Vagina (tissue), 2 donors: ENCODE measurements at regions not wholly inside any gene's neighbourhood (a gene's known extent, or its start where the extent isn't known, plus 50 kb on each side); places are given as distances from the start of the nearest gene placed in this dataset.

Source experiments
- DNase-seq, 2 donors: peaks; one replicate each; pipeline ENCODE4 v3.0.0-alpha.2; 2017; ENCODE audit errors: extremely low spot score in 2 of 2
- H3K27ac ChIP-seq: fragments of 200-600 bp; sonication (generic); one replicate; pipeline ENCODE4 v1.5.1; 2019
- H3K27me3 ChIP-seq: fragments of 200-600 bp; sonication (generic); one replicate; pipeline ENCODE4 v1.5.1; 2019
- H3K36me3 ChIP-seq, 2 donors: fragments of 200-600 bp; sonication (generic); one replicate each; pipeline ENCODE4 v1.5.1; 2017 to 2019
- H3K4me1 ChIP-seq: fragments of 200-600 bp; sonication (generic); one replicate; pipeline ENCODE4 v1.5.1; 2019
- H3K4me3 ChIP-seq, 2 donors: fragments of 200-600 bp; sonication (generic); 1 replicate in 1 of 2; 2 replicates in 1 of 2; pipeline ENCODE4 v1.5.1; 2016 to 2019
- H3K9me3 ChIP-seq: fragments of 200-600 bp; sonication (generic); one replicate; pipeline ENCODE4 v1.5.1; 2019
- CTCF ChIP-seq, 3 experiments: fragments of 450-650 bp in 2 of 3; fragments of 200-600 bp in 1 of 3; sonication (generic) in 1 of 3; IDR thresholded peaks; one replicate each; pipeline ENCODE4 v1.5.1; 2017 to 2019; ENCODE audit warnings: antibody characterized with exemption in 3 of 3, mild to moderate bottlenecking in 2 of 3, moderate library complexity in 2 of 3
- POLR2A ChIP-seq, 2 donors: fragments of 450-650 bp; IDR thresholded peaks; one replicate each; pipeline ENCODE4 v1.6.1; 2017; ENCODE audit warnings: antibody characterized with exemption in 2 of 2, mild to moderate bottlenecking in 2 of 2, moderate library complexity in 2 of 2
- POLR2AphosphoS5 ChIP-seq, 2 donors: sonication (generic); formaldehyde crosslinking; IDR thresholded peaks; one replicate each; pipeline ENCODE4 v1.9.0; 2017; ENCODE audit warnings: antibody characterized with exemption in 2 of 2, mild to moderate bottlenecking in 2 of 2, low read depth in 1 of 2; ENCODE audit not compliant: insufficient read depth in 1 of 2
- intact Hi-C: fragments of 100-400 bp; cut with DNase I; formaldehyde crosslinking; loops from one replicate; pipeline ENCODE4 v1.15.1; 2023

GRCh38 chr6:126181890-126182289, 158.0 kb upstream of the CENPW start:
- Histone ChIP-seq H3K27me3 (no peaks in the 10 kb centered on the region), H3K4me1 (peaks cover 17% of the 10 kb centered on the region), H3K27ac (no peak overlapping the region), H3K9me3 (no peaks in the 10 kb centered on the region), H3K36me3 (no peaks in the 10 kb centered on the region), H3K4me3 (no peak overlapping the region)
- TF ChIP-seq POLR2AphosphoS5 (IDR thresholded peaks at IDR 0.05; ENCODE audit: insufficient read depth in 1 of 2, low read depth in 1 of 2) = no peak
- TF ChIP-seq CTCF (IDR thresholded peaks at IDR 0.05) = no peak
- TF ChIP-seq POLR2A (IDR thresholded peaks at IDR 0.05) = no peak
- intact Hi-C loops = no loop called here
- DNase-seq = no peak

- TF ChIP-seq CTCF (IDR thresholded peaks at IDR 0.05) (no peak), POLR2AphosphoS5 (IDR thresholded peaks at IDR 0.05; ENCODE audit: insufficient read depth in 1 of 2, low read depth in 1 of 2) (no peak), POLR2A (IDR thresholded peaks at IDR 0.05) (no peak)
- intact Hi-C loops = no loop called here
- Histone ChIP-seq H3K4me1 (peaks cover 17% of the 10 kb centered on the region), H3K27ac (no peak overlapping the region), H3K27me3 (no peaks in the 10 kb centered on the region), H3K36me3 (no peaks in the 10 kb centered on the region), H3K9me3 (no peaks in the 10 kb centered on the region), H3K4me3 (no peak overlapping the region)
- no peak for DNase-seq
These were observed 157.1 kb upstream of the CENPW start for GRCh38 chr6:126182650-126183311.

GRCh38 chr6:126185774-126186173, 154.1 kb upstream of the CENPW start:
- no peak for TF ChIP-seq CTCF (IDR thresholded peaks at IDR 0.05)
- TF ChIP-seq POLR2AphosphoS5 (IDR thresholded peaks at IDR 0.05; ENCODE audit: insufficient read depth in 1 of 2, low read depth in 1 of 2) = no peak
- no peak for TF ChIP-seq POLR2A (IDR thresholded peaks at IDR 0.05)
- Histone ChIP-seq H3K4me1 (peaks cover 17% of the 10 kb centered on the region), H3K4me3 (no peak overlapping the region), H3K27me3 (no peaks in the 10 kb centered on the region), H3K36me3 (no peaks in the 10 kb centered on the region), H3K27ac (no peak overlapping the region), H3K9me3 (no peaks in the 10 kb centered on the region)
- no peak for DNase-seq
- intact Hi-C loops = no loop called here

GRCh38 chr6:126188279-126188909, 151.5 kb upstream of the CENPW start:
- no peaks in the 10 kb centered on the region for H3K9me3 ChIP-seq
- no peaks in the 10 kb centered on the region for H3K36me3 ChIP-seq
- no peak overlapping the region for H3K4me3 ChIP-seq
- no peak overlapping the region for H3K27ac ChIP-seq
- peaks cover 3% of the 10 kb centered on the region for H3K4me1 ChIP-seq
- intact Hi-C loops = no loop called here
- H3K27me3 ChIP-seq = no peaks in the 10 kb centered on the region
- no peak for DNase-seq
- TF ChIP-seq CTCF (IDR thresholded peaks at IDR 0.05) = no peak
- no peak for TF ChIP-seq POLR2A (IDR thresholded peaks at IDR 0.05)
- TF ChIP-seq POLR2AphosphoS5 (IDR thresholded peaks at IDR 0.05; ENCODE audit: insufficient read depth in 1 of 2, low read depth in 1 of 2) = no peak

- no peaks in the 10 kb centered on the region for H3K27me3 ChIP-seq
- intact Hi-C loops = no loop called here
- H3K36me3 ChIP-seq = no peaks in the 10 kb centered on the region
- DNase-seq = no peak
- no peak overlapping the region for H3K27ac ChIP-seq
- H3K4me3 ChIP-seq = no peak overlapping the region
- no peak for TF ChIP-seq POLR2A (IDR thresholded peaks at IDR 0.05)
- TF ChIP-seq POLR2AphosphoS5 (IDR thresholded peaks at IDR 0.05; ENCODE audit: insufficient read depth in 1 of 2, low read depth in 1 of 2) = no peak
- no peak for TF ChIP-seq CTCF (IDR thresholded peaks at IDR 0.05)
- no peaks in the 10 kb centered on the region for H3K4me1 ChIP-seq
- H3K9me3 ChIP-seq = no peaks in the 10 kb centered on the region
These were observed 144.2 kb upstream of the CENPW start for GRCh38 chr6:126195625-126196236.
